ENCODE measurements at regions not wholly inside any gene's neighbourhood (a gene's known extent, or its start where the extent isn't known, plus 50 kb on each side); places are given as distances from the start of the nearest gene placed in this dataset.

DNA sequence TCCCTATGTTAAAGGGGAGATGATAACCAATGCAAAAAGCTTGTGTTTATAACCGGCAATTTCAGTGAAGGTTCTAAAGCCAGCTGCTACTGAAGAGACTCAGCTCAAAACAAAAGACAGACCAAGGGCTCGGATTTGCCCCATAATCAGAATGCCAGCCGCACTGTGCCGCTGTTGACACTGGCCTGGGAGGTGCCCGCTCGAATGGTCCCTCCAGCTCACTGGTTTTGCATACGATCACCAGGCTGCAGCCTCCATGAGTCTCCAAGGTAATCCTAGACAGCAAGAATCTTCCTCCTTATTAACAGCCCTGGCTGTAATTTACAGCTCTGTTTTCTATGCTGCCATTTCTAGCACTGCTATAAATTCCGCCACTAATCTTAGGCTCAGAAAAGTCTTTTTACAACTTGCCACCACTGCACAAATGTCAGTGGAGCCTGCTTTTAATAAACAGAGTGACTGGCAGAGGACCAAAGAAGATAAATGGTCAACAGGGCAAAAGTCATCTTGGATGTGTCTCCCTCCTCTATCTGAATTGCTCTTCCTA is 155.7 kb upstream of the SH3BP4 start:
- intact Hi-C loops (cut with micrococcal nuclease; ENCODE audit: unreplicated experiment), result no loop called here
- 56% methylated on average over 7 of the region's 8 CpGs for WGBS (ENCODE audit: insufficient coverage, insufficient replicate concordance, low lambda C conversion rate, missing lambda C conversion rate)

More for the DNA sequence above, 155.7 kb upstream of the SH3BP4 start:
- Histone ChIP-seq H3K4me1 (ENCODE audit: control insufficient read depth, insufficient read depth, low read length) (no peaks in the 10 kb centered on the region), H3K4me2 (ENCODE audit: control insufficient read depth, insufficient read depth) (no peak overlapping the region), H3K79me2 (ENCODE audit: control insufficient read depth, insufficient read depth, low read length) (no peaks in the 10 kb centered on the region), H3K27ac (ENCODE audit: control insufficient read depth, insufficient read depth) (no peak overlapping the region), H3K9ac (ENCODE audit: control insufficient read depth, insufficient read depth, low read length) (no peak overlapping the region), H3K36me3 (ENCODE audit: control insufficient read depth in 2 of 2, insufficient read depth in 2 of 2, low read length in 1 of 2) (no peaks in the 10 kb centered on the region), H3K9me3 (replicated peaks; ENCODE audit: control insufficient read depth, insufficient read depth, low read length) (no peaks in the 10 kb centered on the region), H3K4me3 (no peak overlapping the region), H3K27me3 (replicated peaks in 1 of 2; ENCODE audit: control insufficient read depth in 2 of 2, insufficient read depth in 2 of 2, low read length in 1 of 2) (no peaks in the 10 kb centered on the region; a peak in 2 of 4 replicates), H2AFZ (ENCODE audit: control insufficient read depth, low read depth, low read length) (no peak overlapping the region), H4K20me1 (ENCODE audit: control insufficient read depth, insufficient read depth) (no peaks in the 10 kb centered on the region)
- TF ChIP-seq SMAD1 (IDR thresholded peaks at IDR 0.05; ENCODE audit: low read depth, partially characterized antibody) (no peak), MYB (IDR thresholded peaks at IDR 0.05; ENCODE audit: borderline replicate concordance, low read depth, low read length) (no peak), ZNF592 (IDR thresholded peaks at IDR 0.05) (no peak), SIX5 (IDR thresholded peaks at IDR 0.05; ENCODE audit: low read depth, low read length, severe bottlenecking) (no peak), ZZZ3 (IDR thresholded peaks at IDR 0.05; ENCODE audit: control insufficient read depth, insufficient read length, low read depth) (no peak), MTA3 (IDR thresholded peaks at IDR 0.05; ENCODE audit: borderline replicate concordance, low read length) (no peak), SPI1 (IDR thresholded peaks at IDR 0.05; ENCODE audit: borderline replicate concordance, insufficient read depth, low read depth, low read length) (no peak), CBX5 (IDR thresholded peaks at IDR 0.05; ENCODE audit: low read depth) (no peak)
- RAD21 ChIA-PET (ENCODE audit: unreplicated experiment), result no interaction called here
- POLR2A ChIA-PET, result no interaction called here
- in situ Hi-C loops (cut with MboI), result no loop called here
- BruUV-seq (replicated peaks), result no TSS peak
- no peak for DNase-seq (ENCODE audit: low read depth, low spot score)
- CTCF ChIA-PET, result no interaction called here
- no peak for ATAC-seq
- SMC1A ChIA-PET (ENCODE audit: uncharacterized antibody, unreplicated experiment), result no interaction called here
- FAIRE-seq, result no peak
